Tibial nerve (tissue), 4 donors: ENCODE measurements at regions not wholly inside any gene's neighbourhood (a gene's known extent, or its start where the extent isn't known, plus 50 kb on each side); places are given as distances from the start of the nearest gene placed in this dataset.

ENCODE experiments used
- DNase-seq, 2 donors: peaks; one replicate each; pipeline ENCODE4 v3.0.0-alpha.2; 2019; ENCODE audit warnings: low spot score in 2 of 2
- H3K27ac ChIP-seq, 4 donors: fragments of 200-600 bp; sonication (generic) in 3 of 4; one replicate each; pipeline ENCODE4 v1.5.1; 2017 to 2019; ENCODE audit warnings: mild to moderate bottlenecking in 1 of 4
- H3K27me3 ChIP-seq, 2 donors: fragments of 200-600 bp; sonication (generic) in 1 of 2; one replicate each; pipeline versions ENCODE4 v1.5.1 to v1.6.0; 2017 to 2019
- H3K36me3 ChIP-seq, 3 donors: fragments of 200-600 bp; sonication (generic); one replicate each; pipeline ENCODE4 v1.5.1; 2018 to 2019
- H3K4me1 ChIP-seq, 4 donors: fragments of 200-600 bp; sonication (generic) in 3 of 4; one replicate each; pipeline ENCODE4 v1.5.1; 2017 to 2019
- H3K4me3 ChIP-seq, 4 donors: fragments of 200-600 bp; sonication (generic) in 3 of 4; one replicate each; pipeline ENCODE4 v1.5.1; 2017 to 2019; ENCODE audit warnings: mild to moderate bottlenecking in 1 of 4, moderate library complexity in 1 of 4
- H3K9me3 ChIP-seq, 4 donors: fragments of 200-600 bp; sonication (generic) in 3 of 4; one replicate each; pipeline ENCODE4 v1.5.1; 2017 to 2019
- CTCF ChIP-seq, 5 experiments: fragments of 200-600 bp in 3 of 5; fragments of 450-650 bp in 2 of 5; sonication (generic) in 3 of 5; IDR thresholded peaks; one replicate each; pipeline ENCODE4 v1.5.1; 2016 to 2019; ENCODE audit warnings: antibody characterized with exemption in 5 of 5, mild to moderate bottlenecking in 3 of 5, moderate library complexity in 2 of 5
- EP300 ChIP-seq, 2 donors: sonication (generic); formaldehyde crosslinking; IDR thresholded peaks; one replicate each; pipeline ENCODE4 v1.6.1; 2017; ENCODE audit warnings: antibody characterized with exemption in 2 of 2, mild to moderate bottlenecking in 1 of 2
- POLR2A ChIP-seq, 2 donors: fragments of 450-650 bp; IDR thresholded peaks; one replicate each; pipeline ENCODE4 v1.6.1; 2017; ENCODE audit warnings: antibody characterized with exemption in 2 of 2, mild to moderate bottlenecking in 2 of 2, moderate library complexity in 2 of 2
- WGBS, 2 donors: methylation state at CpG; one replicate each; pipeline ENCODE4 v1.1.5; 2018; 5-methylcytosine and 5-hydroxymethylcytosine counted together

DNA sequence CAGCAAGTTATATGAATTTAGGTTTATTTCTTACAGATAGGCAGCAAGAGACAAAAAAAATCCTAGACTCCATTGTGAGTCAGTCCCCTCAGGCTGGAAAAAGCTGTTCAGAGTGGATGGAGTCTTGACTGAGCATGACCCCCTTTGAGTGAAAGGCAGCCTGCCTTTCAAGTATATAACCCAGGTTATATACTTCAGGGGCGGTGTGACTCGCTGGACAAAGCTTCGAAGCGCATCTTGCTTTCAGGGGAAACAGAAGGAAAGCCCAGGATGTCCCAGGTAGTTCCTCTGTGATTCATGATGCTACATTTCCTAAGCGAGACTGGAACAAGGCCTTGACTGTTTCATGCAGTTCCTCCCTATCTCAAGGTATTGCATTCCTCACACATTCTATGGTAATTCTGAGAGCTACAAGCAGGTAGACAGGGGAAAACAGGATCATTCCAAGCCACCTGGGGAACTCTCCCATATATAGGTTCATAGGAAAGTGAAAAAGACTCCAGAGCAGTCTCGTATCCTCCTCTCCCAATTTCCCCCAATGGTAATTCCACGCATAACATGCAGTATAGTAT lies 1244.1 kb upstream of the CDH6 start:
- H3K9me3 ChIP-seq, result no peaks in the 10 kb centered on the region
- WGBS, 2 donors, result 92% methylated on average over 7 of the region's 7 CpGs
- H3K4me3 ChIP-seq, result no peak overlapping the region
- no peaks in the 10 kb centered on the region for H3K27me3 ChIP-seq
- no peak for DNase-seq
- H3K4me1 ChIP-seq, result no peaks in the 10 kb centered on the region
- no peak for TF ChIP-seq POLR2A (IDR thresholded peaks at IDR 0.05)
- no peak for TF ChIP-seq EP300 (IDR thresholded peaks at IDR 0.05)
- no peak for TF ChIP-seq CTCF (IDR thresholded peaks at IDR 0.05)
- no peaks in the 10 kb centered on the region for H3K36me3 ChIP-seq
- no peak overlapping the region for H3K27ac ChIP-seq

- WGBS, 2 donors, result 87 to 88% methylated on average over 2 of the region's 2 CpGs
- DNase-seq, result no peak
- Histone ChIP-seq H3K27ac (no peak overlapping the region), H3K4me1 (no peaks in the 10 kb centered on the region), H3K9me3 (no peaks in the 10 kb centered on the region), H3K36me3 (no peaks in the 10 kb centered on the region), H3K4me3 (no peak overlapping the region), H3K27me3 (no peaks in the 10 kb centered on the region)
- TF ChIP-seq EP300 (IDR thresholded peaks at IDR 0.05), result no peak
- TF ChIP-seq CTCF (IDR thresholded peaks at IDR 0.05), result no peak
- no peak for TF ChIP-seq POLR2A (IDR thresholded peaks at IDR 0.05)
These were observed 1249.2 kb upstream of the CDH6 start for GRCh38 chr5:29944327-29944726.

DNA sequence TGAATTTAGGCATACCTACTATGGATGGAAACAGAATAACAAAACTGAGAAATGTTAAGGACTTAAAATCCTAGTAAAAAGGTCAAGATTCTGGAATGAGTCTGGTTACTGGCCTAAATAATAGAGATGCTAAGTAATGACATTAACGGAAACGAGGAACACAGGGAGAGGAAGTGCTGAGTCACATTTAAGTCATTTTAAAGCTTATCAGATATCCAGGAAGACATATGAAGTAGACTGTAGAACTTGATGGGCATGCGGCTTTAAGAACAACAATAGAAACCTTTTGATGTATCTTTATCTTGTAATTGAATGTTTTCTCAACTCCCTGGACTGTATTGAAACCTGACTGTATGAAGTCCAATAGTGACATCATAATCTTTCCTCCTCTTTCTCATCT lies 1251.4 kb upstream of the CDH6 start:
- no peak overlapping the region for H3K27ac ChIP-seq
- no peak overlapping the region for H3K4me3 ChIP-seq
- H3K36me3 ChIP-seq, result no peaks in the 10 kb centered on the region
- TF ChIP-seq EP300 (IDR thresholded peaks at IDR 0.05), result no peak
- no peak for TF ChIP-seq POLR2A (IDR thresholded peaks at IDR 0.05)
- no peak for TF ChIP-seq CTCF (IDR thresholded peaks at IDR 0.05)
- H3K4me1 ChIP-seq, result no peaks in the 10 kb centered on the region
- DNase-seq, result no peak
- no peaks in the 10 kb centered on the region for H3K9me3 ChIP-seq
- 65 to 79% methylated on average over 3 of the region's 3 CpGs for whole genome bisulfite sequencing, 2 donors
- no peaks in the 10 kb centered on the region for H3K27me3 ChIP-seq

- Histone ChIP-seq H3K4me3 (no peak overlapping the region), H3K36me3 (no peaks in the 10 kb centered on the region), H3K4me1 (no peaks in the 10 kb centered on the region), H3K27me3 (no peaks in the 10 kb centered on the region), H3K9me3 (no peaks in the 10 kb centered on the region), H3K27ac (no peak overlapping the region)
- WGBS, 2 donors, result 71 to 75% methylated on average over 1 of the region's 1 CpG
- no peak for TF ChIP-seq CTCF (IDR thresholded peaks at IDR 0.05)
- TF ChIP-seq EP300 (IDR thresholded peaks at IDR 0.05), result no peak
- TF ChIP-seq POLR2A (IDR thresholded peaks at IDR 0.05), result no peak
- DNase-seq, result no peak
These were observed 1253.5 kb upstream of the CDH6 start for GRCh38 chr5:29939988-29940387.

DNA sequence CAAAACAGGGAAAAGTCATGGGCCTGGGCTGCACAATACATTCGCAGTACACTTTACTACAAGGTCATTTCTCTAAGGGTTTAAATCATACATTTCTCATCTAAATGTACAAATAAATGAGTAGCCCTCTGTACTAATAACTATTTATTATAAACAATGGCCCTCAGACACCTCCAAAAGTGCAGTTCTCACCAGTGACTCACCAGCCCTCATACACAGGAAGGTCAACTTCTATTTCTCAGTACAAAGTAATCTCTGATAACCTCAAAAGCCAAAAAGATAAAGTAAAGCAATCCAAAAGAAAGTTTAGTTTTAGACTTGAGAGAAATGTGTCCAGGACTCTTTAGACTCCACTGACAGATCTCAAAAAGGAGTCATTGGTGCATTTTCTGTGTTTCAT lies 1258.1 kb upstream of the CDH6 start:
- H3K9me3 ChIP-seq, result no peaks in the 10 kb centered on the region
- WGBS, 2 donors, result 75 to 80% methylated on average over 1 of the region's 1 CpG
- no peak for DNase-seq
- TF ChIP-seq POLR2A (IDR thresholded peaks at IDR 0.05) (no peak), CTCF (IDR thresholded peaks at IDR 0.05) (no peak), EP300 (IDR thresholded peaks at IDR 0.05) (no peak)
- no peaks in the 10 kb centered on the region for H3K36me3 ChIP-seq
- no peaks in the 10 kb centered on the region for H3K4me1 ChIP-seq
- H3K27me3 ChIP-seq, result no peaks in the 10 kb centered on the region
- H3K4me3 ChIP-seq, result no peak overlapping the region
- H3K27ac ChIP-seq, result no peak overlapping the region
